HCT116 (cell line): ENCODE measurements at regions not wholly inside any gene's neighbourhood (a gene's known extent, or its start where the extent isn't known, plus 50 kb on each side); places are given as distances from the start of the nearest gene placed in this dataset.

Experiments
- ATAC-seq: fragments of 200-7000 bp; cut with Tn5 transposase; 2 replicates; pipeline ENCODE4 v1.9.1; 2020; ENCODE audit warnings: mild to moderate bottlenecking, moderate library complexity
- BruUV-seq: library from RNA; stranded (reverse); fragments of 400-500 nt; replicated peaks from 2 replicates; lab custom pipeline; 2021; lab: Mats Ljungman, UMichigan
- CTCF ChIA-PET: fragments of 300-600 bp; sonication (Branson Sonifier 250); formaldehyde crosslinking; loops from one replicate; lab custom pipeline; 2021; ENCODE audit warnings: antibody characterized with exemption; lab: Charles Lee
- POLR2A ChIA-PET: fragments of 300-600, 350-600 bp; sonication (Branson Sonifier 250); formaldehyde crosslinking; loops from one replicate; lab custom pipeline; 2021; ENCODE audit warnings: antibody characterized with exemption; lab: Charles Lee
- RAD21 ChIA-PET, 2 experiments: fragments of 300-600 bp; sonication (Branson Sonifier 250); formaldehyde crosslinking; loops; one replicate each; lab custom pipeline; 2023; ENCODE audit warnings: low total read pairs in 2 of 2; ENCODE audit not compliant: uncharacterized antibody in 2 of 2, unreplicated experiment in 2 of 2, low non-redundant PET in 1 of 2; lab: Charles Lee
- DNase-seq: peaks from one replicate; pipeline ENCODE4 v3.0.0-alpha.2; 2010; ENCODE audit warnings: low read depth, low spot score
- H2AFZ ChIP-seq: fragments of 200-600 bp; shearing (Covaris generic), sonication (generic); 2 replicates; pipeline ENCODE4 v1.6.1; 2017; ENCODE audit warnings: low read depth, mixed run types, mixed read lengths, antibody characterized with exemption, low read length; ENCODE audit not compliant: poor library complexity, severe bottlenecking
- H3K27ac ChIP-seq: 2 replicates; pipeline ENCODE4 v1.5.1; 2012; ENCODE audit warnings: low read depth, low read length
- H3K27me3 ChIP-seq: fragments of 200-600 bp; sonication (generic); 2 replicates; pipeline ENCODE4 v1.6.1; 2016; ENCODE audit warnings: mixed run types, low read length, mixed read lengths; ENCODE audit not compliant: insufficient read depth
- H3K36me3 ChIP-seq, 2 experiments: fragments of 200-500 bp in 1 of 2; fragments of 200-600 bp in 1 of 2; sonication (Bioruptor generic) in 1 of 2; sonication (generic) in 1 of 2; 2 replicates each; pipeline versions ENCODE4 v1.5.1 to v1.6.1; 2014 to 2016; ENCODE audit warnings: low read length in 2 of 2, inconsistent platforms in 1 of 2, mixed read lengths in 1 of 2, mixed run types in 1 of 2; ENCODE audit not compliant: insufficient read depth in 2 of 2, control insufficient read depth in 1 of 2
- H3K4me1 ChIP-seq, 2 experiments: fragments of 200-600 bp in 1 of 2; sonication (generic) in 1 of 2; 2 replicates each; pipeline versions ENCODE4 v1.5.1 to v1.6.1; 2012 to 2017; ENCODE audit warnings: low read length in 2 of 2, inconsistent platforms in 1 of 2, mild to moderate bottlenecking in 1 of 2, mixed read lengths in 1 of 2, mixed run types in 1 of 2, moderate library complexity in 1 of 2; ENCODE audit not compliant: insufficient read depth in 2 of 2, control insufficient read depth in 1 of 2
- H3K4me2 ChIP-seq: fragments of 200-600 bp; sonication (generic); 2 replicates; pipeline ENCODE4 v1.6.1; 2017; ENCODE audit warnings: mixed run types, low read length, mixed read lengths
- H3K4me3 ChIP-seq, 2 experiments: fragments of 200-600 bp in 1 of 2; sonication (generic) in 1 of 2; replicated peaks in 1 of 2; 2 replicates each; pipeline ENCODE4 v1.5.1; 2011 to 2016; ENCODE audit warnings: low read length in 2 of 2, control low read depth in 1 of 2, low read depth in 1 of 2, mild to moderate bottlenecking in 1 of 2, mixed read lengths in 1 of 2, mixed run types in 1 of 2
- H3K79me2 ChIP-seq: fragments of 200-600 bp; sonication (generic); 2 replicates; pipeline ENCODE4 v1.6.1; 2017; ENCODE audit warnings: mild to moderate bottlenecking, mixed run types, low read length, moderate library complexity, mixed read lengths; ENCODE audit not compliant: insufficient read depth
- H3K9ac ChIP-seq: fragments of 200-600 bp; sonication (generic); 2 replicates; pipeline ENCODE4 v1.6.1; 2016; ENCODE audit warnings: low read length, mixed read lengths
- H3K9me2 ChIP-seq: fragments of 200-600 bp; sonication (generic), shearing (Covaris generic); 2 replicates; pipeline ENCODE4 v1.6.1; 2017; ENCODE audit warnings: mixed run types, mild to moderate bottlenecking, moderate library complexity; ENCODE audit not compliant: insufficient read depth
- H3K9me3 ChIP-seq, 2 experiments: fragments of 200-500 bp in 1 of 2; fragments of 200-600 bp in 1 of 2; sonication (Bioruptor generic) in 1 of 2; sonication (generic) in 1 of 2; 2 replicates each; pipeline ENCODE4 v1.6.1; 2014 to 2017; ENCODE audit warnings: low read length in 2 of 2, mixed read lengths in 2 of 2, inconsistent platforms in 1 of 2, low read depth in 1 of 2, mild to moderate bottlenecking in 1 of 2, mixed run types in 1 of 2, moderate library complexity in 1 of 2; ENCODE audit not compliant: control insufficient read depth in 1 of 2, insufficient read depth in 1 of 2
- H4K20me1 ChIP-seq: fragments of 200-600 bp; sonication (generic), shearing (Covaris generic); 2 replicates; pipeline ENCODE4 v1.6.1; 2017; ENCODE audit warnings: mixed run types, mild to moderate bottlenecking, moderate library complexity; ENCODE audit not compliant: insufficient read depth
- CBX3 ChIP-seq: IDR thresholded peaks from 2 replicates; pipeline ENCODE4 v1.6.1; 2012; ENCODE audit warnings: low read depth
- CEBPB ChIP-seq: IDR thresholded peaks from 2 replicates; pipeline ENCODE4 v1.6.1; 2012; ENCODE audit warnings: low read depth
- ELF1 ChIP-seq: IDR thresholded peaks from 2 replicates; pipeline ENCODE4 v1.6.1; 2012; ENCODE audit warnings: low read depth, borderline replicate concordance
- EZH2phosphoT487 ChIP-seq: fragments of 200-600 bp; IDR thresholded peaks from 2 replicates; pipeline ENCODE4 v1.6.1; 2018; ENCODE audit warnings: antibody characterized with exemption, borderline replicate concordance
- FOSL1 ChIP-seq: IDR thresholded peaks from 2 replicates; pipeline ENCODE4 v1.6.1; 2012; ENCODE audit warnings: low read depth
- POLR2A ChIP-seq: IDR thresholded peaks from 2 replicates; pipeline ENCODE4 v1.7.0; 2011; ENCODE audit warnings: borderline replicate concordance; ENCODE audit not compliant: insufficient read depth, insufficient read length; ENCODE audit errors: extremely low read depth
- POLR2AphosphoS5 ChIP-seq: IDR thresholded peaks from 2 replicates; pipeline ENCODE4 v1.6.1; 2011; ENCODE audit warnings: mild to moderate bottlenecking, low read depth, low read length, moderate library complexity
- RAD21 ChIP-seq: IDR thresholded peaks from 2 replicates; pipeline ENCODE4 v1.6.1; 2012; ENCODE audit warnings: low read depth, mild to moderate bottlenecking
- SIN3A ChIP-seq: IDR thresholded peaks from 2 replicates; pipeline ENCODE4 v1.6.1; 2012; ENCODE audit warnings: low read depth
- SP1 ChIP-seq: IDR thresholded peaks from 2 replicates; pipeline ENCODE4 v1.6.1; 2012; ENCODE audit warnings: low read depth
- SRF ChIP-seq: IDR thresholded peaks from 2 replicates; pipeline ENCODE4 v1.6.1; 2012; ENCODE audit warnings: low read depth
- YY1 ChIP-seq: IDR thresholded peaks from 2 replicates; pipeline ENCODE4 v1.6.1; 2011; ENCODE audit warnings: low read length, low read depth, moderate library complexity, mild to moderate bottlenecking; ENCODE audit not compliant: insufficient replicate concordance; ENCODE audit errors: extremely low read depth
- ZFX ChIP-seq: fragments of 450-650 bp; IDR thresholded peaks from 2 replicates; pipeline ENCODE4 v1.6.1; 2017
- ZNF274 ChIP-seq: fragments of 200-500 bp; sonication (Bioruptor generic); IDR thresholded peaks from 2 replicates; pipeline ENCODE4 v1.6.1; 2014; ENCODE audit warnings: mild to moderate bottlenecking, low read depth, low read length, inconsistent platforms
- intact Hi-C: fragments of 100-400 bp; cut with micrococcal nuclease; formaldehyde crosslinking; loops from 2 replicates; pipeline ENCODE4 v1.10.0; 2022
- TF ChIP-seq, protein P1 (sequence below): IDR thresholded peaks from 2 replicates; pipeline ENCODE4 v1.6.1; 2012
- TF ChIP-seq, protein P2 (sequence below), 3 experiments: fragments of 200-600 bp in 1 of 3; sonication (generic) in 1 of 3; IDR thresholded peaks in 2 of 3; conservative IDR thresholded peaks in 1 of 3; 2 replicates each; pipeline ENCODE4 v1.5.1; 2012 to 2017; ENCODE audit warnings: low read depth in 2 of 3, low read length in 2 of 3, antibody characterized with exemption in 1 of 3, borderline replicate concordance in 1 of 3, control low read depth in 1 of 3, mild to moderate bottlenecking in 1 of 3, mixed read lengths in 1 of 3, mixed run types in 1 of 3, moderate library complexity in 1 of 3; ENCODE audit not compliant: insufficient read depth in 1 of 3
- TF ChIP-seq, protein P3 (sequence below): IDR thresholded peaks from 2 replicates; pipeline ENCODE4 v1.6.1; 2012; ENCODE audit warnings: low read depth

DNA sequence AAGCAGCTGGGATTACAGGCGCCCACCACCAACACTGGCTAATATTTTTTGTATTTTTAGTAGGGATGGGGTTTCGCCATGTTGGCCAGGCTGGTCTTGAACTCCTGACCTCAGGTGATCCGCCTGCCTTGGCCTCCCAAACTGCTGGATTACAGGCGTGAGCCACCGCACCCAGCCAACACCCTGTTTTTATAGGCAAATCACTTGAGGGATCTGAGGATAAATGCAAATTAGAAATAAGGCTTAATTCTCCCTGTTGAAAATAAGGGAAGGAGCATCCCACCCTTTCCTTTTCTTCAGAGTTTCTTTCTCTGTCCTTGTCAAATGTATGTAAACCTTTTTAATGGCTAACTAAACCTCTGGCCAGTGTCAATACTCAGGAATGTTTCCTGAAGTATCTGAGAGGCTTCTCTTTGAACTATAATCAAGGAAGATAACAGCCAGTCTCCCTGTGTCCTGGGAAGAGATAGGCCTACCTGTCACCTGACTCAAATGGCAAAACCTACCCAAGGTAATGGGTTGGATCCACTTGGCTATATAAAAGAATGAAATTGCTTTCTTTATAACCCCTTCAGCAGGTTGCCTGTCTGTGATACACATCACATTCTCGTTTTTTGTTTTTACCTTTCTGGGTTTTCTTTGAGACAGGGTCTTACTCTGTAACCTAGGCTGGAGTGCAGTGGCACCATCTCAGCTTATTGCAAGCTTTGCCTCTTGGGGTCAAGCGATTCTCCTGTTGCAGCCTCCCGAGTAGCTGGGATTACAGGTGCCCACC, 64.5 kb upstream of the TNFAIP3 start:
- Histone ChIP-seq H2AFZ (no peak overlapping the region), H4K20me1 (no peaks in the 10 kb centered on the region), H3K36me3 (no peaks in the 10 kb centered on the region), H3K27me3 (no peaks in the 10 kb centered on the region), H3K79me2 (no peaks in the 10 kb centered on the region), H3K9me2 (no peaks in the 10 kb centered on the region), H3K27ac (no peak overlapping the region), H3K9me3 (no peaks in the 10 kb centered on the region), H3K9ac (no peak overlapping the region)
- BruUV-seq, result no TSS peak
- intact Hi-C loops, result no loop called here
- ATAC-seq, result no peak
- ChIA-PET RAD21 (no interaction called here), POLR2A (no interaction called here)
- TF ChIP-seq SP1, result no peak
- TF ChIP-seq ELF1, result no peak
- TF ChIP-seq EZH2phosphoT487, result no peak
- no peak for TF ChIP-seq SIN3A
- TF ChIP-seq, protein P1, sequence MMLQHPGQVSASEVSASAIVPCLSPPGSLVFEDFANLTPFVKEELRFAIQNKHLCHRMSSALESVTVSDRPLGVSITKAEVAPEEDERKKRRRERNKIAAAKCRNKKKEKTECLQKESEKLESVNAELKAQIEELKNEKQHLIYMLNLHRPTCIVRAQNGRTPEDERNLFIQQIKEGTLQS, result no peak
- TF ChIP-seq FOSL1, result no peak
- TF ChIP-seq, all 23 proteins: peak for 0
- no peak overlapping the region for H3K4me2 ChIP-seq
- CTCF ChIA-PET, result no interaction called here
- no peak overlapping the region for H3K4me3 ChIP-seq
- DNase-seq, result no peak
- H3K4me1 ChIP-seq, result no peaks in the 10 kb centered on the region; a peak in 1 of 4 replicates

DNA sequence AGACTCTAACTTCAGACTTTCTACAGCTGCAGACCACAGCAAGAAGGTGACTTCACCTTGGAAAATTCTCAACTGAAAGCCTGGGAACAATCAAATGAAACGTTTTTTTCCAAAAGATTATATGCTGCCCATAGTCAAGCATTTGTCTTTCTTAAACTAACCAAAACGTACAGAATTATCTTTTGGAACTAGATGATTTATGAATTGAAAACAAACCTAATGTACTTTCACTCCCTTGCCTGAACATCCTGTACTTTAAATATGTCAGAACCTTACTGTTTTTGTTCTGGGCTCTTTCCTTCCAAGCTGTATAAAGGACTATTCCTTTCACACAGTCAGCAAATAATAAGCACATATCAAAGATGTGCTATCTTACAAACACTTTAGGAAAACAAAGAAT, 62.4 kb upstream of the TNFAIP3 start:
- H3K27me3 ChIP-seq, result no peaks in the 10 kb centered on the region
- H3K9me3 ChIP-seq, result no peaks in the 10 kb centered on the region
- no peaks in the 10 kb centered on the region for H4K20me1 ChIP-seq
- no peak overlapping the region for H3K9ac ChIP-seq
- POLR2A ChIA-PET, result no interaction called here
- RAD21 ChIA-PET, result no interaction called here
- no peaks in the 10 kb centered on the region for H3K9me2 ChIP-seq
- CTCF ChIA-PET, result no interaction called here
- no peaks in the 10 kb centered on the region for H3K36me3 ChIP-seq
- no peaks in the 10 kb centered on the region for H3K79me2 ChIP-seq
- TF ChIP-seq ZNF274 (no peak), CEBPB (no peak), POLR2AphosphoS5 (no peak), SRF (no peak), POLR2A (no peak), ZFX (no peak), CBX3 (no peak), RAD21 (no peak), YY1 (no peak)
- TF ChIP-seq, protein P2, sequence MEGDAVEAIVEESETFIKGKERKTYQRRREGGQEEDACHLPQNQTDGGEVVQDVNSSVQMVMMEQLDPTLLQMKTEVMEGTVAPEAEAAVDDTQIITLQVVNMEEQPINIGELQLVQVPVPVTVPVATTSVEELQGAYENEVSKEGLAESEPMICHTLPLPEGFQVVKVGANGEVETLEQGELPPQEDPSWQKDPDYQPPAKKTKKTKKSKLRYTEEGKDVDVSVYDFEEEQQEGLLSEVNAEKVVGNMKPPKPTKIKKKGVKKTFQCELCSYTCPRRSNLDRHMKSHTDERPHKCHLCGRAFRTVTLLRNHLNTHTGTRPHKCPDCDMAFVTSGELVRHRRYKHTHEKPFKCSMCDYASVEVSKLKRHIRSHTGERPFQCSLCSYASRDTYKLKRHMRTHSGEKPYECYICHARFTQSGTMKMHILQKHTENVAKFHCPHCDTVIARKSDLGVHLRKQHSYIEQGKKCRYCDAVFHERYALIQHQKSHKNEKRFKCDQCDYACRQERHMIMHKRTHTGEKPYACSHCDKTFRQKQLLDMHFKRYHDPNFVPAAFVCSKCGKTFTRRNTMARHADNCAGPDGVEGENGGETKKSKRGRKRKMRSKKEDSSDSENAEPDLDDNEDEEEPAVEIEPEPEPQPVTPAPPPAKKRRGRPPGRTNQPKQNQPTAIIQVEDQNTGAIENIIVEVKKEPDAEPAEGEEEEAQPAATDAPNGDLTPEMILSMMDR (IDR thresholded peaks at IDR 0.05 in 2 of 3, conservative IDR thresholded peaks at IDR 0.05 in 1 of 3; ENCODE audit: borderline replicate concordance in 1 of 3, insufficient read depth in 1 of 3, low read depth in 2 of 3, low read length in 2 of 3), result no peak
- TF ChIP-seq, protein P3, sequence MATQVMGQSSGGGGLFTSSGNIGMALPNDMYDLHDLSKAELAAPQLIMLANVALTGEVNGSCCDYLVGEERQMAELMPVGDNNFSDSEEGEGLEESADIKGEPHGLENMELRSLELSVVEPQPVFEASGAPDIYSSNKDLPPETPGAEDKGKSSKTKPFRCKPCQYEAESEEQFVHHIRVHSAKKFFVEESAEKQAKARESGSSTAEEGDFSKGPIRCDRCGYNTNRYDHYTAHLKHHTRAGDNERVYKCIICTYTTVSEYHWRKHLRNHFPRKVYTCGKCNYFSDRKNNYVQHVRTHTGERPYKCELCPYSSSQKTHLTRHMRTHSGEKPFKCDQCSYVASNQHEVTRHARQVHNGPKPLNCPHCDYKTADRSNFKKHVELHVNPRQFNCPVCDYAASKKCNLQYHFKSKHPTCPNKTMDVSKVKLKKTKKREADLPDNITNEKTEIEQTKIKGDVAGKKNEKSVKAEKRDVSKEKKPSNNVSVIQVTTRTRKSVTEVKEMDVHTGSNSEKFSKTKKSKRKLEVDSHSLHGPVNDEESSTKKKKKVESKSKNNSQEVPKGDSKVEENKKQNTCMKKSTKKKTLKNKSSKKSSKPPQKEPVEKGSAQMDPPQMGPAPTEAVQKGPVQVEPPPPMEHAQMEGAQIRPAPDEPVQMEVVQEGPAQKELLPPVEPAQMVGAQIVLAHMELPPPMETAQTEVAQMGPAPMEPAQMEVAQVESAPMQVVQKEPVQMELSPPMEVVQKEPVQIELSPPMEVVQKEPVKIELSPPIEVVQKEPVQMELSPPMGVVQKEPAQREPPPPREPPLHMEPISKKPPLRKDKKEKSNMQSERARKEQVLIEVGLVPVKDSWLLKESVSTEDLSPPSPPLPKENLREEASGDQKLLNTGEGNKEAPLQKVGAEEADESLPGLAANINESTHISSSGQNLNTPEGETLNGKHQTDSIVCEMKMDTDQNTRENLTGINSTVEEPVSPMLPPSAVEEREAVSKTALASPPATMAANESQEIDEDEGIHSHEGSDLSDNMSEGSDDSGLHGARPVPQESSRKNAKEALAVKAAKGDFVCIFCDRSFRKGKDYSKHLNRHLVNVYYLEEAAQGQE, result no peak
- TF ChIP-seq, all 23 proteins: peak for 0
- intact Hi-C loops, result no loop called here
- peaks cover 0 to 16% of the 10 kb centered on the region in 2 experiments; a peak in 3 of 4 replicates for H3K4me1 ChIP-seq
- no peak overlapping the region for H3K4me2 ChIP-seq
- DNase-seq (no peak), ATAC-seq (no peak)
- H2AFZ ChIP-seq, result no peak overlapping the region
- BruUV-seq, result no TSS peak
- H3K27ac ChIP-seq, result no peak overlapping the region
- H3K4me3 ChIP-seq, result no peak overlapping the region
